IPS DF 19.7 (cell line): ENCODE measurements at regions not wholly inside any gene's neighbourhood (a gene's known extent, or its start where the extent isn't known, plus 50 kb on each side); places are given as distances from the start of the nearest gene placed in this dataset.

Source experiments
- DNase-seq: peaks from one replicate; pipeline ENCODE4 v3.0.0-alpha.2; 2013; ENCODE audit warnings: low read depth, low spot score

DNA sequence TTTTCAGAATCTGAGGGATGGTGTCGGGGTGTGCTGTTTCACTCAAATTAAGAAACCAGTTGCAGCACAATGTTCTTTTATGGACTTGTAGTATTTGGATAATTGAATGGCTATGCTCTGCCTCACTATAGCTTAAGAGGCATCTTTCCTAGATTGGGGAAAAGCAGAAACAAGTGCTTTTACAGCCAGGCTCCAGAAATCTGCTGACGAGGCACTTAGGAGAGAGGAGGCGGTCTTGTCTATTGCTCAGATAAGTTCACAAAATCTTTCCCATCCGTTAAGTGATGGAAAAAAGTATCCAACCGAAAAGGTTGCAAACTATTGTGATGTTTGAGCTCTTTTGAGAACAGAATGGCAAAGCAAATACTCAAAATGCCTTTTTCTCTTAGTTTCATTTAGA lies 336.1 kb upstream of the RARB start:
- DNase-seq: no peak

DNA sequence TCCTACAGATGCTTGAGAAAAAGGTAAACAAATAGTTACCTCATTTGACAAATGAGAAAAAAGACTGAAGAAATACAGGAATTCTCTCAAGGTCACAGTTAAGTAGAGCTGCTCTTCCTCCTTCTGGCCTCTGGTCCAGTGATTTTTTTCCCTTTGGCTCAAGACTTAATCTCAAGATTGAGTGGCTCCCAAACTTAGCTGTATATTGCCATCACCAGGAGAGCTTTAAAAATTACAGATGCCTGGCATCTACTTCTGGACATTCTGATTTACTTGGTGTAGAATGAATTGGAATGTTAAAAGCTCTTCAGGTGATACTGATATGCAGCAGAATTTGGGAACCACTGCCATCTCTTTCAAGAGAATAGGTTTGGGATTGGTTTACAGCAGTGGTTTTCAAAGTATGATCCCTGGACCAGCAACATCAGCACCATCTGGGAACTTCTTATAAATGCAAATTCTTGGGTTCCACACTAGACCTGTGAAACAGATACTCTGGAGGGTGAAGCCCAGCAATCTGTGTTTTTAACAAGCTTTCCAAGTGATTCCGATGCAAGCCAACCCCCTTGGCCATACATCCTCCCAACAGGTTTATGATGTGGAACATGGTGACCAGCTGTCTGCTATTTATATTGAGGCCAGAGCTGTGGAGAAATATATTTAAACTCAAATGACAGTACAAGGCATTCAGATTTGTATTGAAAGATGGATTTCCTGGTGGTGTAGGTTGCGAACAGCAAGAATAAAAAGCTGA lies 333.0 kb upstream of the RARB start:
- no peak for DNase-seq

DNA sequence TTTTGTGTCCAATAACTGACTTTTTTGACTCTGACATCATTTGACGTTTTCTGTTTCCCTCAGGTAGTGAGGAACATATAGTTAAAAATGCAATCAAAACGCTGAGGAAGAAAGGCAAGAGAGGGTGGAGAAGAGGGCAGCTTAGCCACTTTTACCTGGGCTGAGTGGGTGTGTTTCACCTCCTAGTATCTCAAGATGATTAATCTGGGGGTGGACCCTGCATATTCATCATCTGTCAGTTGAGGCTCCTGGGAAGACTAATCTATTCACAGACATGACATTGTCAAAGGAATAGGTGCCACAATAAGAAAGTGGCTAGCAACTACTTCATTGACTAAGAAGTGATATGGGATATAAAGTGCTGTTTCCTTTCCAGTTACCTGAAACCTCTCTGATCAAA lies 331.5 kb upstream of the RARB start:
- no peak for DNase-seq

DNA sequence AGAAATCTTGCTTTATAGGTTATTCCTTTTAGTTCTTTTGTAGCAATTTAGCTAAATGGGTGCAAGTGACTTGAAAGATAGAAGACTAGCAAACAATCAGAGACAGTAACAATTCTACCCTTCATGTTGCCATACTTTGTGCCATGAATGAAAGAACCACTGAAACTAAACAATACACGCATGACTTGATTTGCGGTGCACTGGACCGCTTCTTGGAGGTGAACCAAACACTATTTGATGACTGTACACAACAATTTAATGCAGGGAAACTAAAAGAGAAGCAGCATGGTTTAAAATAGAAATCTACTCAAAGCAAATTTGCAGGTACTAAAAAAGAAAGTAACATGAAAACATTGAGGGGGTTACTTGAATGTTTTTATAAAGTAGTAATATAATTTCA lies 331.0 kb upstream of the RARB start:
- no peak for DNase-seq

DNA sequence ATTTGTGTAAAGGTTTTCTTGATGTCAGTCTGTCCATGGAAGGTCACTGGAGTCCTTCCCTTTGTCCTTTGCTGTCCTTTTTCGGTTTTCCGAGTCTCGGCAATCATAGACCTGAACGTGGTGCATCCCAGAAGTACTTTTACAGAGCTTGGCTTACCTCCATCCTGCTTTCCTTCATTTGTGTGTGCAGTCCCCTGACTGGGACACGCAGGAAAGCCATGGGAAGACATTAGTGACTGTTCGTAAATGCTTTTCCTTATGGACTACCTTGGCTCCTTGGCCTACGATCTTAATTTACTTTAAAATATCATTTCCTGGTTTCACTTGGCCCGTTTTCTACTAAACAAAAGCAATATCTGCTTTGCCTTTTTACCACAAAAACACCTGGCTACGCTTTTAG lies 328.4 kb upstream of the RARB start:
- no peak for DNase-seq

DNA sequence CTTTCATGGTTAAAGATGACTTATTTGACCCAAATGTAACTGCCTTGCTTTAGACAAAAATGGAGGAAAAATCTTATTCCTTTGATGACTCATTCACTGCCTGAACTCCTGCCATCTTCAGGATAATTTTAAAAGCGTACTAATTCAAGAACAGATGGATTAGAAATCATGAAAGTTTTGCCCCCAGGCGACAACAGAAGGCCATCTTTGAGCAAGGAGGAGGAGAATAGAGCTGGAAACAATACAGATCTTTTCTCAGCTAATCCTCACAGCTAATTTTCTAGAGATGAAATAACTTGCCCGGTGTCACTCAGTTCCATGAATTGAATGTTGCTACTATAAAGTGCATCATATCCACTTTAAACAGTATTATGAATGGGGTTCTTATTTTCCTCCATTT lies 324.7 kb upstream of the RARB start:
- no peak for DNase-seq

DNA sequence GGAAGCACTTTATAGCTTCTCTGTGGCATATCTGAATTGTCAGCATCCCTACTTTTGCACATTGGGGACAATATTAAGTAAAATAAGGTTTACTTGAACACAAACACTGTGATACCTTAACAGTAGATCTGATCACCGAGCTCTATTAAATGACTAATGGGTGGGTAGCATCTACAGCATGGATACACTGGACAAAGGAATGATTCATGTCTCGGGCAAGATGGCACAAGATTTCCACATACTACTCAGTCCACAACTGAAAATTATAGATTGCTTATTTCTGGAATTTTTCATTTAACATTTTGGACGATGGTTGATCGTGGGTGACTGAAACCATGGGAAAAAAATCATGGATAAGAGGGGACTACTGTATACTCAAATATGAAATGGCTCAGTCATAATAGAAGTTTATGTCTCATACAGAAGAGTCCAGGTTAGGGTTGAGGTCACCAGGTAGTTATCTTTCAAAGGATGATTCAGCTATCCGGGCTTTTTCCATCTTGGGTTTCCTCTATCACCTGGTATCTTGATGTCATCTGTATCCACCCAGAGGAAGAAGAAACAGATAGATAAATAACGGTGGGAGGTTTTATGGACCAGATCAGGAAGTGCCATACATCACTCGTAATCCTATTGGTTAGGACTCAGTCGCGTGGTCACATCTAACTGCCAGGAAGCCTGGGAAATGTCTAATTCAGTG lies 320.0 kb upstream of the RARB start:
- no peak for DNase-seq

DNA sequence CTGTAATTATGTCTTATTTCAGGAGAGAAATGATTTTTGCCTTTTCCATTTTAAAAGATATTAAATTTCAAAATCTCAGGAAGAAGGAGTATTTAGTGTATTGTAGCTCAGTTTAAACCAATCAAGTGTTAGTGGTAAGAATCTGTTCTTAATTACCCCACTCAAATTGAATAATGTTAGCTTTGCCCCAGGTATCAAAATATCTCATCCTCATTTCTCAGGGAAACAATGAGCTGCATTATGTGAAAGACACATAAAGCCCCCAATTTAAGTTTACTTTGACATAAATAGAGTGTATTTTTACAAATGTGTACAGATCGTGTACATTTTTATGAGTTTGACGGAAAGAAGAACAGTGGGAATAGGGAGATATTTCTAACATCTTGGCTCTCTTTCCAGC lies 317.4 kb upstream of the RARB start:
- no peak for DNase-seq

DNA sequence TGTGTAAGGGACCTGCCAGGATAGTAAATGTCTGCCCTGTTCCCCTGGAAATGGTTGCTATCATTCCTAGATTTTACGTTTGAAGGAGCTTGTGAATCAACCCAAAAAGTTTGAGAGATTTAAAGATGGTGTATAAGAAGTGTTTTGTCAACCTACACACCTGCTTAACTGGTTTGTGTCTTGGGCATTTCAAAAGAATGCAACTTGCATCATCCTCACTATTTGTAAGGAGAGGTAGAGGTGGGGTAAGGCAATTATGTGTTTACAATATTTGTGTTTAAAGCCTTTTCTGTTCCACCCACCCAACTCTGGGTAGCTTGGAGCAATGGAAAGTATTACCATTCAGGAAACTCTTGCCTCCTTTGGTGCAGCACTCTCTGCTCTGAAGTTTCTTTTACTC lies 314.2 kb upstream of the RARB start:
- DNase-seq: no peak

DNA sequence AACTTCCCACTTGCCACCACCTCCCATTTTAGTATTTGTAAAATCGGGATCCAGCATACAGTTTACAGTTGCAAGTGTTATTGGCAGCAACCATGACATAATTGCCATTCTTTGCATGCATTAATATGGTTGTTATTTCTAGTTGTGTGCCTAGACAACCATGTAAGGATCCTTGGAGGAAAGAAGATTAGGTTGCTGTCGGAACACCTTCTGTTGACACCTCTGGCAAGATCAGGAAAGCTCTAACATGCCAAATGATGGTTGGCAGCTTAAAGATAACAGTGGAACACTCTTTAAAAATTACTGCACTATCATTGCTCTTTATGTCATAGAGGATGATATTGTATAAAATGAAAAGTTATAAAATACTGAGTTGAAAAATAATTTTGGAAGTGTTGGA lies 313.5 kb upstream of the RARB start:
- DNase-seq: no peak

DNA sequence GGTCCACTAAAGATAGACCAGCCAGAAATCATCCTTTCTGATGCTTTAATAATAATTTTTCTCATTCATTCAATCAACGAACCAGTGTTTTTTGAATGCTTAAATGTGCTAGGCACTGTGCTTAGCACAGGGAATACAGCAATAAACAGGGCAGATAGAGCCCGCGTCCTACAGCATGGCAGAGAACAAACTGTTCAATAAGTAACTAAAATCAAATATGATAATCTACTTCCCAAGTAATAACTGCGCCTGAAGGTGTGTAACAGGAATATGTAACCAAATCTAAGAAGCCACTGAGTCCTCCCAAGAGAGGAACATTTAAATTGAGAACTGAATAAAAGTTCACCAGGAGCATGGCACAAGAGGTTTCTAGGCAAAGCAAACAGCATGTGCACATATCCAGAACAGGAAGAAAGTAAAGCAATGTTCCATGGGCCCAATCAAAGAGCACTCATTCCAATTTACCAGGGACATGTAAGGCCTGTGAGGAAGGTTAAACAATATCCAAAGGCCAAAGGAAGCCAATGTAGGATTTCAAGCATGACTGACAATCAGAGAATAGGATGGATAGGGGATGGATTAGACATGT lies 311.0 kb upstream of the RARB start:
- DNase-seq: no peak

DNA sequence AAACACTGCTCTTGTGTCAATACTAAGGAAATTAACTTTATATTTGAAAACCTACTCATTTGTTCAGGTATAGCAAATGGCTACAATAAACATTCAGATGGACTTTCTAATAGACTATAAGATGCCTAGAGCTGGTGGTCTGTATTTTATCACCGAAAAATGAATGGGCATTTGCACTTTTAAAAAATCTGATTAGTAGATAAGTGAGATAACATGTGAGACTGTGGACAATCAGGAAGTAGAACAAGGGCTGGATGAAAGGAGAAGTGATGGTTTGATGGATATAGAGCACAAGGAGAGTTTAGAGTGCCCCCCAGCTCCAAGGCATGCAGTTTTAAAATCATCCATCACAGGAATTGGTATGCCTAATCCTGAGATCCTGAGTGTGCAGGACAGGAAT lies 308.4 kb upstream of the RARB start:
- no peak for DNase-seq

DNA sequence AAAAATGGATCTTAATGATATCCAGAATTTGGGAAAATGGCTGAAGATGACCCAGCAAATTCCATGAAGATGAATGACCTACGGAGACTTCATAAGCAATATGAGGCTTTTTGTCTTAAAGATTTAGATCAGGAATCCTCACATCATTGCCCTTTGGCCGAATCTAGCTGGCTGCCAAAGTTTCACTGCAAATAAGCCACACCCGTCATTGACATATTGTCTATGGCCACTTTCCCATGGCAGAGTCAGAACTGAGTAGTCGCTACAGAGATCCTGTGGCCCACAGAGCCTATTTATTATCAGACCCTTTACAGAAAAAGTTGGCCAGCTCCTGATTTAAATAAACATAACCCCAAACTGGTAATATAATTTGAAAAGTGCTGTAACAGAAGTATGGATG lies 307.4 kb upstream of the RARB start:
- no peak for DNase-seq

DNA sequence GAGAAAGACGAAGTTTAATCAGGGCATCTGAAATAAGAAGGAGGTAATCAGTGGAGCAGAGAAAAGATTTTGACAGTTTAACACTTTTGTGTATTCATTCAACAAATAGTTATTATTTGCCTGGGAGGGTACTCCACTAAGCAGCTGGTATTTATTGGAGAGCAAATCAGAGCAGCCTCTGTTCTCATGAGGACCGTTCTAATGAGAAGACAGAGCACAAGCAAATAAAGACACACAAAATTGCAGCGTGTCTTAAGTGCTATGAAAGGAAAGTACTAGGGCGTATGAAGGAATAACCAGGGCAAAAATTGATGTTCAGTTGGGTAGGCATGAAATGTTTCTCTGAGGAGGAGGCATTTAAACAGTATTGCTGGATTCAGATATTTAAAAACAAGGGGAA lies 302.9 kb upstream of the RARB start:
- DNase-seq: no peak

DNA sequence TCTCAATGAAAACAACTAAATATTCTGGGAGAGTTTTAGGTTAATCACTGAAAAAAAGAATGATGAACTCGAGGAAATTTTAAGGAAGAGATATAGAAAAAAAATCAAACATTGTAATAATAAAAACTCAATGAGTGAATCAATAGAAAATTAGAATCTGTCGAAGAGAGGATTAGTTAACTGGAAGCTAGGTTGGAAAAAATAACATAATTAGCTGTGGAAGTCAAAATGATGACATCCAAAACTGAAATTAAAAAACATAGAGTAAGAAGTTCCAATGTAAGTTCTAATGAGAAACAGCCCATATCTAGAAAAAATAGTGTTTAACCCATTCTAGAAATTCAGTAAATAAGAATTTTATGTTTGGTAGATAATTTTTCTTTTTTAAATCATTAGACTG lies 299.3 kb upstream of the RARB start:
- DNase-seq: no peak

DNA sequence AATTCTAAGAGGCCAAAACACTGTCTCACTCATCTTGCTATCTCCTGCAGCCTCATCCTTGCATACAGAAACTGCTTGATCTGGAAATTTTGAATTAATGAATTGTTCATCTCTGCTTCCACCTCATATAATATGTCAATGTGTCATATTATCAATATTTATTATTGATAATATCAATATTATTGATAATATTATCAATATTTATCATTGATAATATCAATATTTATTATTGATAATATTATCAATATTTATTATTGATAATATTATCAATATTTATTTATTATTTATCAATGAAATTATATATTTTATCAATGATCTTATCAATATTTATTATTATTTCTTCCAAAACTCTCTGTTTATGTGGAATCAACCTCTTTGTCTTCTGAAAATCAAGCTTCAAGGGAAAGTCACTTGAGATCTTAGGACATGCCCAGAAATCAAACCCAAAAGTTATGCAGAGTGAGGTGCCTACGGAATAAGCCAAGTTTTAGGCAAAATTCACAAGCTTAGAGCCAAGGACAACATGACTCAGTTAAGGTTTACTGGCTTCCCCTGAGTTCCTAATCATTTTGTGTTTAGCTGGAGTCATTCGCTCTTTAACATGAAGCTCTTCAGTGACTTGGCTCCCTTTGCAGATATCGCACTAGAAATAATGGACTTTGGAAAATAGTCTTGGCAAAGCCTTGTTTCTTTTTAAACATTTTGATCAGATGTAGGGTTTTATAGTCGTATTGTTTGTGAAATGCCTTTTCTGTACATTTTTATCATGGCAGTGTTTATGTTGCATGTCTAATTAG lies 297.1 kb upstream of the RARB start:
- no peak for DNase-seq

DNA sequence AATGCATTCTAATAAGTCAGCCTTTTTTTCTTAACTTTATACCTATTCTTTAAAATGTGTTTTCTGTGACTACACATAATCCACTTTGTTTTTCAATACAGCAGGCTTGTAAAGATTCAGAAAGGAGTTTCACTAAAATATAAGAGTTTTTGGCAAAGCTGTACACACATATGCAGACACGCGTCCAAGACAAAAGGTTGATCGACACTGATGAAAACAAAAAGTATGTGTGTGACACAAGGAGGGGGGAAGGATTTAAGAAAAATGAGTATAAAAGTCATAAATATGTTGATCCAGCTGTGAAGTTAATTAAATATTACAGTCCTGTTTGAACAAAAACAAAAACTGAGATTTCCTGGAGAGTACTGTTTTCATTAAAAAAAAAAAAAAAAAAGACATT lies 294.5 kb upstream of the RARB start:
- DNase-seq: no peak

DNA sequence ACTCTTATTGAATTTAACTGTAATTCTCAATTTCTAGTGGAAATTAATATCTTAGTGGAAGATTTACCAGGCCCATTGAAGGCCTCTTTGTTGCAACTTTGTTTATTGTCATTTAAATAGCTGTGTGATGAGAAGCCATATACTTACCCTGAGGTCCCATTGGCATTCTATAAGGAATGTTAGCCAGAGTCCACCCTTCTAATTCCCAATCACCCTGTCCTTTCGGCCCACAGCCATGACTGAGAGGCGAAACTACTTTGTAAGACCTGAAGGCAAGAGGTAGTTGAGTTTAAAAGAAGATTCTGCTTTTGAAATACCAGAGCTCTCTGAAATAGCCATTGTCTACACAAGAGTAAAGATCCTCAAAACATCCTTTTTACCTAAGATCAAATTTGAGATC lies 290.5 kb upstream of the RARB start:
- DNase-seq: no peak

DNA sequence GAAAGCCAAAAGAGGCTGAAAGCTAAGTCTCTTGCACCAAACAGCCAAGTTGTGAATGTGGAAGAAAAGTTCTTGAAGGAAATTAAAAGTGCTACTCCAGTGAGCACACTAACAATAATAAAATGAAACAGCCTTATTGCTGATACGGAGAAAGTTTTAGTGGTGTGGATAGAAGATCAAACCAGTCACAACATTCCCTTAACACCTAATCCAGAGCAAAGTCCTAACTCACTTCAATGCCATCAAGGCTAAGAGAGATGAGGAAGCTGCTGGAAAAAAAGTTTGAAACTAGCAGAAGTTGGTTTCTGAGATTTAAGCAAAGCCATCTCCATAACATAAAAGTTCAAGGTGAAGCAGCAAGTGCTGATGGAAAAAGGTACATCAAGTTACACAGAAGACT lies 288.8 kb upstream of the RARB start:
- DNase-seq: no peak

DNA sequence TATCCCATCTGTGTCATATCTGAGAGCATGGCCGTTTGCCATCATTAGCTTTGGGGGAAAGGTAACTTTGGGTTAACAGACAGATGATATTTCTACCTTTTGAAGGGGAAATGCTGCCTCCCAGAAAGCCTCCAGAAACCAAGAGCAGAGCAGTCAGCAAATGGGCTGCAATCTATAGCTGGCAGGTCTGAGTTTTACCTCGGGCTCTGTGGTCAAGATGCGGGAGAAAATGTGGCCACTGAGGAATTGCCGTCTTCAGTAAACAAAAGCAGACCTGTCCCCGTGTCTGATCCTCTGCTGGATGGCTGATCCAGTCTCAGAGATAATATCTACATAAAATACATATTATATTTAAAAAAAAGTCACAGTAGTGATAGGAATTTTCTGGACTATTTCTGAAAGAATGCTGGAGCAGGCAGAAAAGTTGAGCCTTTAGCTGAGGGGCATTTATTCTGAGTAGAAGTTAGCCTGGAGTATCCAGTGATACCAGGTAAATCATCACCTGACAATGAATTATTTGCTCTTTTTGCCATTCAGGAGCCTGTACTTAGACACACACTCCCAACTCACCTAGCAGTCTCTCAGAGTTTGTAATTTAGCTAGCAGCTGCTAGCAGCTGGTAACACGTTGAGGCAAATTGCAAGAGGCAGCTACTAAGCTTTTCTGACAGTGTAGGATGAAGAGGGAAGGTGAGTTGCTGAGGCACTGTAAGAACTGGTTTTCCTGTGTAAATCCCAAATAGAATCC lies 285.3 kb upstream of the RARB start:
- DNase-seq: no peak

DNA sequence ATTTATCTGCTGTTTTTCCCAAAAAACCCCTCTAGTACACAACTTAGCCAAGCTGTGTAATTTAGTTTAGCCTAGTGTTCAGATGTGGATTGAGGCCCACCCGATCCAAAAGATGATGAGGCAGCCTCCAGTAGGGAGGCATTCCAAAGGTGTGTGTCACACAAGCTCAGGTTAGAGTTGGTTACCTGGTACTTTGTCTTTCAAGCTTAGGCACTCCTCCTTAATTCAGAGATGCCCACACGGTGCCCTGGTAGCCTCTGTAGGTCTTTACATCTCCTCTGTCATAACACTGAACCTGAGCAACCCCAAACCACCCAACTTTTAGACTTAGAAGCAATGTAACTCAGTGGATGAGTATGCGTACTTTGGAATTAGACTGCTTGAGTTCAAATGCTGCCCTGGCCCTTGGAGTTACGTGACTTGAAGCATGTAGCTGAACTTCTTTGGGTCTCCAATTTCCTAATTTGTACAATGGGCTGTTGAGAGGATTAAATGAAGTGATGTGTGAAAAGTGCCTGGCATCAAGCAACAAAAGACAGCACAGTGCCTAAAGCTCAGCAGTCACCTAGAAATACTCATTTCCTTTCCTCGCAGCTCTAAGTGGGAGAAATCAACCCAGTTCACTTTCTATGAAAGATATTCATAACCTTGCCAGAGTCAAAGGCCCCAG lies 284.6 kb upstream of the RARB start:
- DNase-seq: peak; percentile 40
